ENCODE measurements at regions not wholly inside any gene's neighbourhood (a gene's known extent, or its start where the extent isn't known, plus 50 kb on each side); places are given as distances from the start of the nearest gene placed in this dataset.
"Not testable (repeated sequence)": the region's sequence is repeated elsewhere in the genome, so short reads cannot be mapped to it uniquely, and the experiment has no call there.

DNA sequence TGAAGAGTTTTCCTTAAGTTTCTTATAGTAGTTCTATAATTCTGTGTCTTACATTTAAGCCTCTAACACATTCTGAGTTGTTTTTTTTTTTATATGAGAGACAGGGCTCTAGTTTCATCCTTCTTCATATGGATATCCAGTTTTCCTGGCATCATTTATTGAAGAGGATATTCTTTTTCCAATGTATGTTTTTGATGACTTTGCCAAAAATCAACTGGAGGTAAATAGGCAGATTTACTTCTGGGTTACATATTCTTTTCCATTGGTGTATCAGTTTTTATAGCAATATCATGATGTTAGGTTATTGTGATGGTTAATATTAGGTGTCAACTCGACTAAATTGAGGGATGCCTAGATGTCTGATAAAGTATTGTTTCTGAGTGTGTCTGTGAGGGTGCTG is 650.7 kb upstream of the GRID2 start:
- DNase-seq = no peak

DNA sequence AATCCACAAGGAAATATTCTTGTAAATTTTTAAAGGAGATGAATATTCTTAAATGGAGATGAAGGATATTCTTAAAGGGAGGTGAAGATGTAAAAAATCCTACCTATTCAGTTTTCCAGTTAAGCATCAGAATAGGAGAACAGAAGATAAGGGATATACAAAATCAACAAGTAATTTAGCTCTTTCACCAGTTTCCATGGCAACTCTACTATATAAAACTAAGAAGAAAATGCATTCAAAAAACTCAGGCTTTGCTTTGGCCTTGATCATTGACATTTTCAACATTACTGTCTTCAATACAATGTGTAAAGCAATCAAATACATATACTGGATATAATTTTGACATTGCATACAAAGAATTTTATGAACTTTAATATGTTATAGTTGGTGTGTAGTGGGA is 622.7 kb upstream of the GRID2 start:
- DNase-seq = no peak

DNA sequence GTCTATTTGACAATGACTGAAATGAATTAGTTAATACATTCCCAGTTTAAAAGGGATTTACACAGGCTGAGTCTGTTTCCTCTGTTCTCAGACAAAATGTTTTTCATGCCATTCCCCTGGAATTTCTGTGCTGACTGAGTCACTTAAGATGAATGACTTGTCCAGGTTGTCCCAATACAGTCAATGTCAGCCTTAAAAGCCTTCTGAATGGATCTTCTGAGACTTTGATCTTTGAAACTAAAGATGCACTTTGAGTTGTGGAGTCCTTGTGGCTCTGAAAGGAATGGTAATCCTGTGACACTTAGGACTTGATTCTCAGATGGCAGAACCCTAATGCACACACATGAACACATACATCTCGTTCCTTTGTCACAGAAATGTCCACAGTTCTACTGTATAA is 622.2 kb upstream of the GRID2 start:
- no peak for DNase-seq

DNA sequence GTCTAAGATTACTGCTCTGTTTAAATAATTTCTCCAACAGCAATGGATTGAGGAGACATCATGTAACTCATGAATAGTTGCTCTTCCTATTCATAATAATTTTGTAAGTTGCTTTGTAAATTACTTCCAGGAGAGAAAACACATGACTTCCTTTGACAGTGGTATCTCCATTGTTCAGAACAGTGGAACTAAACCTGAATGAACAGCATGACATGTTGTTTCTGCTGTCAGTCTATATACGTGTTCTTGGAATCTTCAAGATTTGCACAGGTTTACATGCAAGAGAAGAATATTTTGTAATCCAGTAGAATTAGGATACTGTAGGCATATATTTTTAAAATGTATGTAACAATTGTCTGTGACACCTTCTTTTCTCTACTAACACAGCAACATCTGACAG is 618.8 kb upstream of the GRID2 start:
- no peak for DNase-seq

DNA sequence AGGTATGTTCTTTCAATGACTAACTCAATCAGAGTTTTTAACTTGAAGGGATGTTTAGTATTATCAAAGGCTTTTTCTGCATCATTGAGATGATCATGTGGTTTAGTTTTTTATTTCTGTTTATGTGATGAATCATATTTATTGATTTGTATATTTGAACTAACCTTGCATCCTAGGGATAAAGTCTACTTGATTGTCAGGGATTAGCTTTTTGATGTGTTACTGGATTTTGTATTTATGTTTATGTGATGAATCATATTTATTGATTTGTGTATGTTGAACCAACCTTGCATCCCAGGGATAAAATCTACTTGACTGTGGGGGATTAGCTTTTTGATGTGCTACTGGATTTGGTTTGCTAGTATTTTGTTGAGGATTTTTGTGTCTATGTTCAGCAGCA is 615.4 kb upstream of the GRID2 start:
- DNase-seq = no peak

DNA sequence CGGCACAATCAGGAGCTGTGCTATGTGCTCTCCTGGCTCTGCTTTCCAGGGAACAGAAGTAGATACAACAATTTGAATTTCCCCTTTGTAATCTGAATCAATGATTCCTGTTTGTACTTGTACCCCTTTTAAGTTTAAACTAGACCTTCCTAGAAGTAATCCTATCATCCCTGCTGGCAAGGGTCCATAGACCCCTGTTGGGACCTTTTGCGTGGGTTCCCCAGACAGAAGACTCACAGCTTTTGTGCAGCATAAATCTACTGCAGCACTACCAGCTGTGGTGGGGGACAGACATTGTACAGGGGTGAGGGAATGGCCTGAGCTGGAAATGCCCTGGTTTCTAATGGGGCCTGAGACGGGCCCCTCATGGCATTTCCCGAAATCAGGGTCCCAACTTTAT is 604.1 kb upstream of the GRID2 start:
- not testable (repeated sequence) for DNase-seq

DNA sequence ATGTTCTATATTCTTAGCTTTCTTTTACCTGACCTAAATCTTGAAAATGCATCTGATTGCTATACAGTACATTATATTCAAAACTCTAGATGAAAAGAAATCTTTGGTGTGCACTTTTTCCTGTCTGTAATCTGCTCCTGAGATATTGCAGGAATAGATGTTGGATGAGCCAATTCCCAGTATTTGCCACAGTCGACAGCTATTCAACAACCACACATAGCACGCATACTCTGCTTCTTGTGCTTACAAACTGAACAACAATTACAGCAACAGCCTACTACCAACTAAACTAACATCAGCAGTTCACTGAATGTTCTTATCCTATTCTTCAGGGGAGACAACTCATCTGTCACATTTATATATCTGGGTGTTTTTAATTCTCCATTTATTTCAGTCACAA is 573.9 kb upstream of the GRID2 start:
- no peak for DNase-seq

DNA sequence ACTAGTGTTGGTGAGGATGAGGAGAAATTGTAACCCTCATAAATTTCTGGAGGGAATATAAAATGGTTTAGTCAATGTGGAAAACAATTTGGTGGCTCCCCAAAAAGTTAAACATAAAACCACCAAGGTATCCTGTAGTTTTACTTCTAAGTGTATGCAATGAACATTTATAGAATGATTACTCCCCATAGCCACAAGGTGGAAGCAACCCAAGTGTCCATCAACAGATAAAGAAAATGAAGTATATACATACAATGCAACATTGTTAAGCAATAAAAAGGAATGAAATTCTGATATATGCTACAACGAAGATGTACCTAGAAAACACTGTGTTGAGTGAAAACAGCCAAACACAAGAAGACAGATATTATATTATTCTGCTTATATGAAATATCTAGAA is 569.1 kb upstream of the GRID2 start:
- DNase-seq = no peak

DNA sequence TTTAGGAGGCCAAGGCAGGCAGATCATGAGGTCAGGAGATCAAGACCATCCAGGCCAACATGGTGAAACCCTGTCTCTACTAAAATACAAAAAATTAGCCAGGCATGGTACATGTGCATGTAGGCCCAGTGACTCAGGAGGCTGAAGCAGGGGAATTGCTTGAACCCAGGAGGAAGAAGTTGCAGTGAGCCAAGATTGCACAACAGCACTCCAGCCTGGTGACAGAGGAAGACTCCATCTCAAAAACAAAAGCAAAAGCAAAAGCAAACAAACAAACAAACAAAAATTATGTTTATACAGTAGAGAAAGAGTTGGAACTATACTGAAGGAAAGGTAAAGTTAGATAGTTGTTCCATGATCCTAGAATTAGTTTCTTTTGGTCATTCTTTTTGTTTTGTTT is 564.9 kb upstream of the GRID2 start:
- DNase-seq = not testable (repeated sequence)

DNA sequence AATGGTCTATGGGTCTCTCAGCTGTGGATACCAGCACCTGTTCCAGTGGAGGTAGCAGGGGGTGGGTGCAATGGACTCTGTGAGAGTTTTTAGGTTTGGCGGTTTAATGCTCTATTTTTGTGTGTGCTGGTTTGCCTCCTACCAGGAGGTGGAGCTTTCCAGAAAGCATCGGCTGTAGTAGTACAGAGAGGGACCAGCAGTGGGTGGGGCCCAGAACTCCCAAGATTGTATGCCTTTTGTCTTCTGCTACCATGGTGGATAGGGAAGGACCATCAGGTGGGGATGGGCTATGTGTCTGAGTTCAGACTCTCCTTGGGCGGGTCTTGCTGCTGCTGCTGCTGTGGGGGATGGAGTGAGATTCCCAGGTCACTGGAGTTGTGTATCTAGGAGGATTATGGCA is 557.2 kb upstream of the GRID2 start:
- DNase-seq = no peak

DNA sequence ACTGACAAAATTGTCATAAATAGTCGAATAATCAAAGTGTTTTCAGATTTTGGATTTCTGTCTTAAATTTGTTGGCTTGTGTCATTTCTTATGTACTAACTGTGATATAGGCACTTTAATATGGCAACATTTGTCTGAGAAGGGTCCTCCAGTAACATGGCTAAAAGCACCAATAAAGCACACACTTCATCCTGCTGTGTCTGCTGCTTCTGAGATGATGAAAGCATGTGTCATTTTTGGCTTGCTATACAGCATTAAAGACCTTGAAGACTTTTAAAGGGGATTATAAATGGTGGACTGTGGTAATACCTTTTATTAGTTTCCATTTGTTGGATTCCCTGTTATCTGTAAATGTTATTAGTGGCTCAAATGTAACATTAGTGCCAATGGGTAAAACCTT is 551.8 kb upstream of the GRID2 start:
- no peak for DNase-seq

DNA sequence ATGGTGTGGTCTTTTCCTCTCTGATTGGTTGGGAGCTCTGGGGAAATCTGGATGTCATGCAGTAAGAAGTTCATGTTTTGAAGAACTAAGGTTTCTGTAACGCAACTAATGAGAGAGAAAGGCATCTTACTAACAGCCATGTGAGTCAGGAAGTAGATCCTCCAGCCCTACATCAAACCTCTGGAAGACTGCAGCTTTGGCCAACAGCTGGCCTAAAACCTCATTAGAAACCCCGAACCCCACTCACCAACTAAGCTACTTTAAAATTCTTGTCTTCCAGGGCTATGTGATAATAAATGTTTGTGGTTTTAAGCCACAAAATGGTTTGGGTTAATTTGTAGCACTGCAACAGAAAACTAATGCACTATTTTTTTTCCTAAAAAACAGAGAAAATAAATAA is 549.0 kb upstream of the GRID2 start:
- DNase-seq = no peak

DNA sequence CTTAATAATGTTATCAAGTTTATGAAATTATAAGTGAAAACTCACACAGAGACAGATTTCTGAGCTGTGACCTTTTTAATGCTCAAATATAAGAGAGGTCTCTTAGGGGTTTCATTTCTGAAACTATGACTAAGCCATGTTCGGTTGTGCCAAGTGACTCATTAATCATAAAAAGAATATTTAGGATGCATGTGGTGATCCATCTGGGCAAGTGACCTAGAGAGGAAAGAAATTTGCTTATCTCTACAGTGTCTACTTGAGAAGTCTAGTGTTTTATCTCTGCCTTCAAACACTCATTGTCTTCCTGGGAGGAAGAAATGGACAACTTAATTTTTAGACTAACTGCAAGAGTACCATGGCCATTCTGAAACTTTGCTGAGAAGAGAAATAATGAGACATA is 545.3 kb upstream of the GRID2 start:
- DNase-seq = no peak

DNA sequence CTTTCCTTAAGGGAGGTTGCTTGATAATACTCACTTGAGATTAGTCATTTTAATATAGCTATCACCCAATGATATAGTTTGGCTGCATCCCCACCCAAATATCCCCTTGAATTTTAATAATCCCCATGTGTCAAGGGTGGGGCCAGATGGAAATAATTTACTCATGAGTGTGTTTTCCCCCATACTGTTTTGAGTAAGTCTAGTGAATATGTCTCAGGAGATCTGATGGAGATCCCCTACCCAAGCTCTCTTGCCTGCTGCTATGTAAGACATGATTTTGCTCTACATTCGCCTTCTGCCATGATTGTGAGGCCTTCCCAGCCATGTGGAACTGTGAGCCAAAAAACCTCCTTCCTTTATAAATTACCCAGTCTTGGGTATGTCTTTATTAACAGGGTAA is 539.7 kb upstream of the GRID2 start:
- no peak for DNase-seq

DNA sequence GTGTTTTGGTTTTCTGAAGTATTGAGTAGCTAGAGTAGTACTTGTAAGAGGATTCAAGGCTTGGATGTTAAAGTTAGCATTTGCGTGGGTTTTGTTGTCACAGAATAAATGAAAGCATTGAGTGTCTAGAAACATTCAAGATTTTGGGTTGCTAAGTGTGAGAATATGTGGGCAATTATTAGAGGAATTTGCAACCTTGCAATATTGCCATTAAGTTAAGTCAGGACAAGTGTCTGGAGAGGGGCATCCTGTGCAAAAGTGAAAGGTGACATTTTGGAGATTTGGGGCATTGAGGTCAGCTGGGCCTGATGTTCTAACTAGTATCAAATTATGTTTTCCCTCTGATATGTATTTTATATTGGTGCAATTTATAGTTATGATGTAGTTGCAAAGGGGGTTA is 533.9 kb upstream of the GRID2 start:
- DNase-seq = no peak

DNA sequence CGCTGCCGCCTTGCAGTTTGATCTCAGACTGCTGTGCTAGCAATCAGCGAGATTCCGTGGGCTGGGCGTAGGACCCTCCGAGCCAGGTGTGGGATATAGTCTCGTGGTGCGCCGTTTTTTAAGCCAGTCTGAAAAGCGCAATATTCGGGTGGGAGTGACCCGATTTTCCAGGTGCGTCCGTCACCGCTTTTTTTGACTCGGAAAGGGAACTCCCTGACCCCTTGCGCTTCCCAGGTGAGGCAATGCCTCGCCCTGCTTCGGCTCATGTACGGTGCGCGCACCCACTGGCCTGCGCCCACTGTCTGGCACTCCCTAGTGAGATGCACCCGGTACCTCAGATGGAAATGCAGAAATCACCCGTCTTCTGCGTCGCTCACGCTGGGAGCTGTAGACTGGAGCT is 512.1 kb upstream of the GRID2 start:
- not testable (repeated sequence) for DNase-seq

DNA sequence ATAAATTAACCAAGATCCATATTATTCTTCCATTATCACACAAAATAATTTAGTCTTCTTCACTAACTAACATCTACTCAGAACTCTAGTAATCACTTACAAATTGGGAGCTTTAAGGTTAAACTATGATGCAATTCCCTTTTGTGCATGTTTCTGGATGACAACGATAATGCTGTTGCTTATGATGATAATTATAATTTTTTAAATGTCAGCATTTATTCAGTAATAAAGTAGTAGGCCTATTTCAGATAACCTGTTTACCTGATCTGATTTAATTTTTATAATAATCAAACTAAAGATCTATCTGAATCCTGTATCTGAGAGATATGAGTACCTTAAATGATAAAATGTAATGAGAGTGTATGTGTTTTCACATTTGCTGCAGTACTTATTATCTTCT is 507.8 kb upstream of the GRID2 start:
- no peak for DNase-seq

DNA sequence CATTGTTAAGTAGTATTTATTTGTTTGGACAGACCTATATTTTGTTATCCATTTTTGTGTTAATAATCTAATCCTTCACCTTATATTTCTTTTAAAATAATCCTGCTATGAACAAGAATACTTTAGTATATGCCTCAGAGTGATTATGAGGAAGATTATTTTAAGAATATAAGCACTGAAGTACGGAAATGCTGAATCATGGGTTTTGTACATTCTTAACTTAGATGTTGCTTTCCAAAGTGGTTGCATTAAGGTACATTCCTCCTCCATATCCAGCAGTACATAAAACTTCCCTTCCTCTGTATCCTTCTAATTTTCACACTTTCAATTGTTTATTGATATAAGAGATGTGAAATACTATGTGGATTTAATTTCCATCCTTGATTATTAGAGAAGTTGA is 491.4 kb upstream of the GRID2 start:
- DNase-seq = no peak

DNA sequence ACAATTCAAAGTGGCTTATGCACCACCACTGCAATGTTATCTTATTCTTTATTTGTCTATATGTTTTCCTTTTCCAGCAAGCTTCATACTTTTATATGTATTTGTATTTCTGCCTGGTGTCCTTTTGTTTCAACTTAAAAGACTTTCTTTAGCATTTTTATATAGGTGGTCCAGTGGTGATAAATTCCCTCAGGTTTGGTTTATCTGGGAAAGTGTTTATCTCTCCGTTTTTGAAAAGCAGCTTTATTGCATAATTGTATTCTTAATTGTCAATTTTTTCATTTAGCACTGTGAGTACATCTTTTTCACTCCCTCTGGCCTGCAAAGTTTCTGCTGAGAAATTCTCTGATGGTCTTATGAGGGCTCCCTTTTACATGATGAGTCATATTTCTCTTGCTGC is 479.0 kb upstream of the GRID2 start:
- no peak for DNase-seq

DNA sequence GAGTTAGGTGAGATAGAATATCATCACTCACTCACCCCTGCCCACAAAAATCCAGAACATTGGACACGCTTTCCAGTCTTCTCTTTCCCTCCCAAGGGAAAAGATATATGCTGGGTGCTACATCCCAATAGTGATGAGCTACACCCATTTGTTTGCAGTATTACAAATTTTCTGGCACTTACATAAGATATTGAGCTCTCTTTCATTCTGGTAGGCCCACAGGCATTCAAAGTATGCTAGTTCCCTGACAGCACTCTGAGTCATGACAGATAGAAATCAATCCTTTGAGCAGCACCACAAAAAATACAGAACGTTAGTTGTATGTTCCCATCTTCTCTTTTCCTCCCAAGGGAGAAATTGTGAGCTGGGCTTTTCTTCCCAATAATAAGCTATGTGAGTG is 477.6 kb upstream of the GRID2 start:
- DNase-seq = no peak

DNA sequence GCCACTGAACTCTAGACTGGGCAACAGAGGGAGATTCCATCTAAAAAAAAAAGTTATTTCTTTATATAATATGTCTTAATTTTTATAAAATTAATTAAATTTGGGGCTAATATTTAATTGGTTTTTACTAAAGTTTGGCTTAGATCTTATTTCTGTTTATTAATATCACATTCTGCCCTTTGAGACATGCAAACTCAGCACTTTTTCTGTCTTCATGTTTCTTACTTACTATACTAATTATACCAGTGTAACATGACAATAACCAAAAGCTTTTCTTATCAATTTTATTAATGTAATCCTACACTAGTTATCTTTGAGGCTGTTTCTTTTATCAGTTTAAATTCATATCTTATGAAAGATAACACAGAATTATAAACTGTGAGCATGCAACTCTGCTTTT is 475.9 kb upstream of the GRID2 start:
- no peak for DNase-seq

DNA sequence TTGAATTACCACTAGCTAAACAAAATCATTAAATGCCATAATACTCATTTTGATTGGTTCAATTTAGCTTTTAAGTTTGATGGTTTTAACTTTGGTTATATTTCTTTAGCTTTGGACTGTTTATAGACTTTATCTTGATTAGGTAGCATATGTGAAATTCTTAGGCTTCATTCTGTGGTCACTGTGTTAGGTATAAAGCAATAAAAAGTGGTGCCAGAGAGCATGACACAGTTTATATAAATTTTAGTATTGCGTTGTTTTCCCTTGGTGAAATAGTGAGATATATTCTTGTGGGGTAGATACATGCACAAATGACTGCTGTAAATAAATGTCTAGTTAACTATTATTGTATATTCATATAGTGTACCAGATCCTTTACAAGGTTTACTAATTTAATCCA is 474.2 kb upstream of the GRID2 start:
- no peak for DNase-seq

DNA sequence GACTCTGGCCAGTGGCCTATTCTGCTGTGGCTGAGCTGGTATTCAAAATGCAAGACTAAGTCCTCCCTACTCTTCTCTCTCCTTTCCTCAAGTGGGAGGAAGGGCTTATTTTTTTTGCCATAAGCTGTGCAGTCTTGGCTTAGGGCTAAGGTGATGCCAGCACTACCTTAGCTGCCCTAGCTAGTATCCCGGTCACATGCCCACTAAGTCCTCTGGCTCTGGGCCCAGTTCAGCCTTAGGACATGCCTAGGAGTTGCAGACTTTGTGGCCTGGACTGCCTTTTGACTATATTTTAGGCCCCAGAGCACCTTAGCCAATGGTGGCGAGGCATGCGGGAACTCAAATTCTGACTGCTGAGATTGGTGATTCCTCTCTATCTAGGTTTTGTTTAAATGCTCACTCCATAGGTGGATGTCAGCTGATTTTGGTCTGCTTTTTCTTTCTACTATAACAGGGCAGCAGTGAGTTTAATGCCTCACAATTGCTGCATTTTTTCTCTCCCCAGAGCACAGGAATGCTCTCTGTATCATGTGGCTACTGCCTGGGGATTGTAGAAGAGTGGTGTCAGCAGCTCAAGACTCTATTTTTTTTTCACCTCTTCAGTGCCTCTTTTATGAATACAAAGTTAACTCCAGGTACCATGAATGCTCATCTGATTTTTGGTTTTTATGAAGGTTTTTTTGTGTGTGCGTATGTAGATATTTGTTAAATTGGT is 472.9 kb upstream of the GRID2 start:
- DNase-seq = no peak

DNA sequence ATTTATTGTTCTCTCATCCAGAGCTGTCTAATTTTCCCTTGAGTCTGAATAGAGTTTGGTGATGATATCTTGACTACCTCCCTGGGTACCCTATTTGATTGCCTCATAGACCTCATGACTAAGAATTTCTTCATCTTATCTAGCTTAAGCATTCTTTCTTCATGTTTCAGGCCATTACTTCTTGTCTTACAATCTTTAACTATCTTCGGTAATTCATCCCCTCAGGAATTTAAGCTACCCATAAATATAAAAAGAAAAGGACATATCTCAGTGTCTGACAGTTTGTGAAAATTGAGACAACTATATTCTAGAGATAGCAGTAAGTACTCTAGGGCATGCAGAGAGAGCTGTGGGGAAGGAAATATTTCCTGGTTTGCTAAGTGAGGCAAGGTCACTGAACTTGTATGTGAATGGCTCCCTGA is 466.1 kb upstream of the GRID2 start:
- DNase-seq = no peak

DNA sequence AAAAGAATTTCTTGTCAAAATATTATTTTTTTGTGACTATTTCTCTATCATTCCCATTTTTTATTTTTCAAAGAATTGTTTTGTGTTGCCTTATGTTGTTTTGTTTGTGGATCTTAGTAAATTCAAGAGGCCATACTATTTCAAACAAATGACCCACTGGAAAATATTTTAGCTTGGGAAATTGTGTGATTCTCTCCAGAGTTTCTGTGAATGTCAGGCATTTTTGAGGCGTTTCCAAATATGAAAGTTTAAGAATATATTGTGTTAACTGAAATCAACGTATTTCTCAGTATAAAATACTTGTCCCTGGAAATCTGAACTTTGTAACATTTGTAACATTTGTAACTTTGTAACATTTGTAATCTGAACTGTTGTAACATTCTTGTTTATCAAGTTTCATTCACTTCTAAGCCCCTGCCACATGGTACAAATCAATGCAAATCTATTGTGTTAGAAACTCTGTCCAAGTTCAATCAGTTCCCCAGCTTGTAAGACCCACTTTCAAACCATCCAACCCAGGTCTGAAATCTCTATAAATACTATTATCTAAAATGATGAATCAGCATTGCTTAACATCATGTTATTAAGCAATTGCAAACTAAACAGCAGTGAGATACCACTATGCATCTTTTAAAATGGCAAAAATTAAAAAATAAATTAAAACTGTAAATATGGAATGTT is 465.4 kb upstream of the GRID2 start:
- no peak for DNase-seq
